ENCODE measurements at regions not wholly inside any gene's neighbourhood (a gene's known extent, or its start where the extent isn't known, plus 50 kb on each side); places are given as distances from the start of the nearest gene placed in this dataset.
A peak's percentile ranks its signal among the peaks of the same experiment; 100 is the strongest.

DNA sequence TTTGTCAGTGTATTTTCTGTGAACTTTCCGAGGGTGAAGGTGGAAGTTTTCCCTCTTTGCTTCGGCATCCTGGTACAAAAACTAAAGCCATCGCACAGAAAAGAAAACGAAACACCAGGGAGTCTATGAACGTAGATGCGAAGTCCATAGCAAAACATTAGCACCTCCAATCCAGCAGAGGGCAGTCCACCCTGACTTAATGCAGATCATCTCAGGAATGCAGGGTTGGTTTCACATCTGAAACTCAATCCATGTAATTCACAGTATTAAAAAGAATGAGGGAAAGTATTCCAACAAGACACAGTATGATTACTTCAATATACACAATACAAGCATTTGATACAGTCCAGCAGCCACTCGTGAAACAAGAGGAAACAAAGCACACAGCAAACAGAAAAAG is 70.8 kb downstream of the RTP5 start:
- H4K5ac ChIP-seq (ENCODE audit: insufficient read length, low read depth, low read length) = no peak overlapping the region
- H2AFZ ChIP-seq (ENCODE audit: low read length) = no peak overlapping the region
- H3K27me3 ChIP-seq (ENCODE audit: insufficient read depth, low read length) = no peaks in the 10 kb centered on the region
- no peaks in the 10 kb centered on the region for H3K4me1 ChIP-seq (ENCODE audit: insufficient read depth, low read length)
- no peak overlapping the region for H3K23ac ChIP-seq (ENCODE audit: insufficient read length, low read depth, low read length)
- no peak overlapping the region for H4K91ac ChIP-seq (ENCODE audit: insufficient read length, low read depth, low read length)
- H3K18ac ChIP-seq (ENCODE audit: insufficient read length, low read depth, low read length) = no peak overlapping the region
- peaks cover 9 to 14% (median 12%) of the 10 kb centered on the region in 3 experiments for H3K36me3 Mint-ChIP-seq (ENCODE audit: insufficient read depth in 1 of 3, low read depth in 3 of 3)
- H3K9ac ChIP-seq (ENCODE audit: extremely low read depth, insufficient read length, low read length) = no peak overlapping the region
- H2BK5ac ChIP-seq (ENCODE audit: insufficient read length, low read length) = no peak overlapping the region
- no peaks in the 10 kb centered on the region for H3K79me1 ChIP-seq (ENCODE audit: insufficient read depth, low read depth, low read length, poor library complexity, severe bottlenecking)
- peaks cover 33% of the 10 kb centered on the region for H3K27me3 Mint-ChIP-seq (ENCODE audit: low read depth)
- H3K23me2 ChIP-seq (ENCODE audit: insufficient read length, low read depth, low read length, poor library complexity, severe bottlenecking) = no peaks in the 10 kb centered on the region
- no peak overlapping the region for H3K56ac ChIP-seq (ENCODE audit: insufficient read length, low read depth, low read length)
- no peak overlapping the region for H3K4me2 ChIP-seq (ENCODE audit: insufficient read depth, insufficient read length, low read length)
- no peak overlapping the region for H3K4me3 Mint-ChIP-seq
- H4K20me1 ChIP-seq (ENCODE audit: control insufficient read depth, insufficient read depth, insufficient read length) = no peaks in the 10 kb centered on the region
- no peak overlapping the region for H2BK12ac ChIP-seq (ENCODE audit: insufficient read length, low read depth, low read length)
- no peak for DNase-seq
- no peak overlapping the region for H2BK15ac ChIP-seq (ENCODE audit: low read depth, low read length)
- no CpG with 5 or more reads among the region's 7 CpGs for WGBS (ENCODE audit: extremely low coverage, insufficient read length, low lambda C conversion rate)
- TF ChIP-seq, protein P1, sequence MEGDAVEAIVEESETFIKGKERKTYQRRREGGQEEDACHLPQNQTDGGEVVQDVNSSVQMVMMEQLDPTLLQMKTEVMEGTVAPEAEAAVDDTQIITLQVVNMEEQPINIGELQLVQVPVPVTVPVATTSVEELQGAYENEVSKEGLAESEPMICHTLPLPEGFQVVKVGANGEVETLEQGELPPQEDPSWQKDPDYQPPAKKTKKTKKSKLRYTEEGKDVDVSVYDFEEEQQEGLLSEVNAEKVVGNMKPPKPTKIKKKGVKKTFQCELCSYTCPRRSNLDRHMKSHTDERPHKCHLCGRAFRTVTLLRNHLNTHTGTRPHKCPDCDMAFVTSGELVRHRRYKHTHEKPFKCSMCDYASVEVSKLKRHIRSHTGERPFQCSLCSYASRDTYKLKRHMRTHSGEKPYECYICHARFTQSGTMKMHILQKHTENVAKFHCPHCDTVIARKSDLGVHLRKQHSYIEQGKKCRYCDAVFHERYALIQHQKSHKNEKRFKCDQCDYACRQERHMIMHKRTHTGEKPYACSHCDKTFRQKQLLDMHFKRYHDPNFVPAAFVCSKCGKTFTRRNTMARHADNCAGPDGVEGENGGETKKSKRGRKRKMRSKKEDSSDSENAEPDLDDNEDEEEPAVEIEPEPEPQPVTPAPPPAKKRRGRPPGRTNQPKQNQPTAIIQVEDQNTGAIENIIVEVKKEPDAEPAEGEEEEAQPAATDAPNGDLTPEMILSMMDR (conservative IDR thresholded peaks at IDR 0.05) = peak; percentile 70
- H3K79me2 ChIP-seq (ENCODE audit: insufficient read depth, low read length) = no peaks in the 10 kb centered on the region
- no peak overlapping the region for H4K8ac ChIP-seq (replicated peaks; ENCODE audit: insufficient read length, low read depth, low read length)
- H2BK120ac ChIP-seq (ENCODE audit: low read depth, low read length, poor library complexity, severe bottlenecking) = no peak overlapping the region
- no peak overlapping the region; a peak in 1 of 7 replicates for H3K27ac Mint-ChIP-seq
- no peak overlapping the region for H2AK5ac ChIP-seq (ENCODE audit: insufficient read length, low read length)
- no peak overlapping the region for H3K27ac ChIP-seq (ENCODE audit: insufficient read length, low read depth, low read length)
- peaks cover 16 to 26% of the 10 kb centered on the region in 2 experiments for H3K9me3 Mint-ChIP-seq
- H3K9me3 ChIP-seq (ENCODE audit: control insufficient read depth, low read depth, low read length) = peaks cover 3% of the 10 kb centered on the region
- no peak overlapping the region for H2BK20ac ChIP-seq (ENCODE audit: low read depth, low read length, poor library complexity, severe bottlenecking)
- no peak overlapping the region for H3K14ac ChIP-seq (ENCODE audit: insufficient read depth, low read length)
- H3T11ph ChIP-seq (ENCODE audit: low read length) = no peak overlapping the region
- no peak overlapping the region for H3K4ac ChIP-seq (ENCODE audit: low read depth, low read length)
- H3K4me1 Mint-ChIP-seq = peaks cover 5 to 9% of the 10 kb centered on the region in 2 experiments
